GM23338 (cell line): ENCODE measurements at regions not wholly inside any gene's neighbourhood (a gene's known extent, or its start where the extent isn't known, plus 50 kb on each side); places are given as distances from the start of the nearest gene placed in this dataset.

Experiments
- ATAC-seq: fragments of 200-7000 bp; cut with Tn5 transposase; 3 replicates; pipeline ENCODE4 v1.9.1; 2020
- DNase-seq: peaks from one replicate; pipeline ENCODE4 v3.0.0-alpha.2; 2015; ENCODE audit warnings: low spot score
- H2AFZ ChIP-seq: fragments of 200-600 bp; sonication (generic); 2 replicates; pipeline ENCODE4 v1.8.0; 2016; ENCODE audit warnings: antibody characterized with exemption, mild to moderate bottlenecking, moderate library complexity
- H3F3A ChIP-seq: fragments of 200-600 bp; sonication (generic); replicated peaks from 2 replicates; pipeline ENCODE4 v1.8.0; 2017; ENCODE audit warnings: antibody characterized with exemption, mixed run types, low read depth
- H3K27ac ChIP-seq: fragments of 200-600 bp; sonication (generic); 2 replicates; pipeline ENCODE4 v1.6.1; 2016; ENCODE audit warnings: low read depth
- H3K27me3 ChIP-seq: fragments of 200-600 bp; sonication (generic); 2 replicates; pipeline ENCODE4 v1.8.0; 2016; ENCODE audit warnings: mild to moderate bottlenecking, mixed run types, moderate library complexity; ENCODE audit not compliant: insufficient read depth
- H3K36me3 ChIP-seq: fragments of 200-600 bp; sonication (generic); 2 replicates; pipeline ENCODE4 v1.8.0; 2016; ENCODE audit warnings: mild to moderate bottlenecking; ENCODE audit not compliant: insufficient read depth
- H3K4me1 ChIP-seq: fragments of 200-600 bp; sonication (generic); 2 replicates; pipeline ENCODE4 v1.8.0; 2016; ENCODE audit warnings: mild to moderate bottlenecking, moderate library complexity; ENCODE audit not compliant: insufficient read depth
- H3K4me2 ChIP-seq: fragments of 200-600 bp; sonication (generic); 2 replicates; pipeline ENCODE4 v1.7.1; 2017; ENCODE audit warnings: mixed run types
- H3K4me3 ChIP-seq: fragments of 200-600 bp; sonication (generic); 2 replicates; pipeline ENCODE4 v1.6.1; 2016; ENCODE audit warnings: mixed run types
- H3K79me2 ChIP-seq: fragments of 200-600 bp; sonication (generic); replicated peaks from 2 replicates; pipeline ENCODE4 v1.8.0; 2017; ENCODE audit warnings: mild to moderate bottlenecking; ENCODE audit not compliant: insufficient read depth
- H3K9me2 ChIP-seq: fragments of 200-600 bp; sonication (generic); 2 replicates; pipeline ENCODE4 v1.8.0; 2017; ENCODE audit not compliant: insufficient read depth
- H4K20me1 ChIP-seq: fragments of 200-600 bp; sonication (generic); replicated peaks from 2 replicates; pipeline ENCODE4 v1.8.0; 2017; ENCODE audit warnings: mild to moderate bottlenecking; ENCODE audit not compliant: insufficient read depth
- H3K27ac Mint-ChIP-seq: 2 replicates; pipeline ENCODE4 v1.8.0; 2020; ENCODE audit warnings: inconsistent platforms, mild to moderate bottlenecking, moderate library complexity, mixed read lengths
- H3K27me3 Mint-ChIP-seq: 3 replicates; pipeline ENCODE4 v1.8.0; 2022; ENCODE audit warnings: low read depth, mild to moderate bottlenecking, moderate library complexity, mixed read lengths, inconsistent platforms; ENCODE audit not compliant: insufficient read depth, poor library complexity
- H3K36me3 Mint-ChIP-seq: 3 replicates; pipeline ENCODE4 v1.8.0; 2021; ENCODE audit warnings: low read depth, mild to moderate bottlenecking, inconsistent platforms, moderate library complexity, mixed read lengths
- H3K4me1 Mint-ChIP-seq: 3 replicates; pipeline ENCODE4 v1.8.0; 2020; ENCODE audit warnings: mild to moderate bottlenecking, inconsistent platforms, mixed read lengths
- H3K4me3 Mint-ChIP-seq: 3 replicates; pipeline ENCODE4 v1.8.0; 2021; ENCODE audit warnings: moderate library complexity, mild to moderate bottlenecking, inconsistent platforms, mixed read lengths
- H3K9me3 Mint-ChIP-seq: 3 replicates; pipeline ENCODE4 v1.8.0; 2020; ENCODE audit warnings: moderate library complexity, mild to moderate bottlenecking, inconsistent platforms, mixed read lengths
- EZH2 ChIP-seq: fragments of 200-600 bp; sonication (generic); IDR thresholded peaks from one replicate; pipeline ENCODE4 v1.8.0; 2017; ENCODE audit warnings: antibody characterized with exemption, mild to moderate bottlenecking, low read depth; ENCODE audit not compliant: unreplicated experiment
- ZNF331 ChIP-seq: fragments of 250-450 bp; sonication (Bioruptor Pico); IDR thresholded peaks from 2 replicates; pipeline ENCODE4 v1.5.0; 2020; ENCODE audit warnings: low read depth, mild to moderate bottlenecking, moderate library complexity
- TF ChIP-seq, protein P1 (sequence below): fragments of 250-450 bp; sonication (Bioruptor Pico); IDR thresholded peaks from 2 replicates; pipeline ENCODE4 v1.5.0; 2020; ENCODE audit warnings: mild to moderate bottlenecking, moderate library complexity
- TF ChIP-seq, protein P2 (sequence below), 2 experiments: fragments of 200-600 bp in 1 of 2; sonication (generic) in 1 of 2; conservative IDR thresholded peaks; 2 replicates each; pipeline versions ENCODE4 v1.5.1 to v1.6.1; 2016 to 2017; ENCODE audit warnings: antibody characterized with exemption in 2 of 2, low read depth in 2 of 2, mild to moderate bottlenecking in 2 of 2, moderate library complexity in 1 of 2
- TF ChIP-seq, protein P3 (sequence below): IDR thresholded peaks from one replicate; pipeline ENCODE4 v1.6.1; 2018; ENCODE audit warnings: antibody characterized with exemption; ENCODE audit not compliant: unreplicated experiment

DNA sequence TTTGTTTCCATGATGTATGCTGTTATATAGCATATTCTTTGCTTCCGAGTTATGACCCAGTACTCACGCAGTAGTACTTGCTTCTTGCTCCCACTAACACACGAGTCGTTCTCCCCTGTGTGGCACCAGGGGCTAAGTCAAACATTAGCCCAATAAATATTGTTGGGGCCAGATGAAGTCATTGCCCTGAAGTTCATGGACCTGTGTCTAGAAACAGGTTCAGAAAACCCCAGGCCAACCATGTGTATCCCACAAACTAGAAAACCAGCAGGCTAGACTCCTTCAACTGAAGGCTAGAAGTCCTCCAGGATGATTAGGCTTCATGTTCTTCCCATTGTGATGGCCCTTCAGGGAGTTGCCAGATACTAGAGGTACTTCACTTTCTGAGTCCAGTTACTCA lies 198.2 kb upstream of the RBM19 start (continued):
- TF ChIP-seq, protein P1, sequence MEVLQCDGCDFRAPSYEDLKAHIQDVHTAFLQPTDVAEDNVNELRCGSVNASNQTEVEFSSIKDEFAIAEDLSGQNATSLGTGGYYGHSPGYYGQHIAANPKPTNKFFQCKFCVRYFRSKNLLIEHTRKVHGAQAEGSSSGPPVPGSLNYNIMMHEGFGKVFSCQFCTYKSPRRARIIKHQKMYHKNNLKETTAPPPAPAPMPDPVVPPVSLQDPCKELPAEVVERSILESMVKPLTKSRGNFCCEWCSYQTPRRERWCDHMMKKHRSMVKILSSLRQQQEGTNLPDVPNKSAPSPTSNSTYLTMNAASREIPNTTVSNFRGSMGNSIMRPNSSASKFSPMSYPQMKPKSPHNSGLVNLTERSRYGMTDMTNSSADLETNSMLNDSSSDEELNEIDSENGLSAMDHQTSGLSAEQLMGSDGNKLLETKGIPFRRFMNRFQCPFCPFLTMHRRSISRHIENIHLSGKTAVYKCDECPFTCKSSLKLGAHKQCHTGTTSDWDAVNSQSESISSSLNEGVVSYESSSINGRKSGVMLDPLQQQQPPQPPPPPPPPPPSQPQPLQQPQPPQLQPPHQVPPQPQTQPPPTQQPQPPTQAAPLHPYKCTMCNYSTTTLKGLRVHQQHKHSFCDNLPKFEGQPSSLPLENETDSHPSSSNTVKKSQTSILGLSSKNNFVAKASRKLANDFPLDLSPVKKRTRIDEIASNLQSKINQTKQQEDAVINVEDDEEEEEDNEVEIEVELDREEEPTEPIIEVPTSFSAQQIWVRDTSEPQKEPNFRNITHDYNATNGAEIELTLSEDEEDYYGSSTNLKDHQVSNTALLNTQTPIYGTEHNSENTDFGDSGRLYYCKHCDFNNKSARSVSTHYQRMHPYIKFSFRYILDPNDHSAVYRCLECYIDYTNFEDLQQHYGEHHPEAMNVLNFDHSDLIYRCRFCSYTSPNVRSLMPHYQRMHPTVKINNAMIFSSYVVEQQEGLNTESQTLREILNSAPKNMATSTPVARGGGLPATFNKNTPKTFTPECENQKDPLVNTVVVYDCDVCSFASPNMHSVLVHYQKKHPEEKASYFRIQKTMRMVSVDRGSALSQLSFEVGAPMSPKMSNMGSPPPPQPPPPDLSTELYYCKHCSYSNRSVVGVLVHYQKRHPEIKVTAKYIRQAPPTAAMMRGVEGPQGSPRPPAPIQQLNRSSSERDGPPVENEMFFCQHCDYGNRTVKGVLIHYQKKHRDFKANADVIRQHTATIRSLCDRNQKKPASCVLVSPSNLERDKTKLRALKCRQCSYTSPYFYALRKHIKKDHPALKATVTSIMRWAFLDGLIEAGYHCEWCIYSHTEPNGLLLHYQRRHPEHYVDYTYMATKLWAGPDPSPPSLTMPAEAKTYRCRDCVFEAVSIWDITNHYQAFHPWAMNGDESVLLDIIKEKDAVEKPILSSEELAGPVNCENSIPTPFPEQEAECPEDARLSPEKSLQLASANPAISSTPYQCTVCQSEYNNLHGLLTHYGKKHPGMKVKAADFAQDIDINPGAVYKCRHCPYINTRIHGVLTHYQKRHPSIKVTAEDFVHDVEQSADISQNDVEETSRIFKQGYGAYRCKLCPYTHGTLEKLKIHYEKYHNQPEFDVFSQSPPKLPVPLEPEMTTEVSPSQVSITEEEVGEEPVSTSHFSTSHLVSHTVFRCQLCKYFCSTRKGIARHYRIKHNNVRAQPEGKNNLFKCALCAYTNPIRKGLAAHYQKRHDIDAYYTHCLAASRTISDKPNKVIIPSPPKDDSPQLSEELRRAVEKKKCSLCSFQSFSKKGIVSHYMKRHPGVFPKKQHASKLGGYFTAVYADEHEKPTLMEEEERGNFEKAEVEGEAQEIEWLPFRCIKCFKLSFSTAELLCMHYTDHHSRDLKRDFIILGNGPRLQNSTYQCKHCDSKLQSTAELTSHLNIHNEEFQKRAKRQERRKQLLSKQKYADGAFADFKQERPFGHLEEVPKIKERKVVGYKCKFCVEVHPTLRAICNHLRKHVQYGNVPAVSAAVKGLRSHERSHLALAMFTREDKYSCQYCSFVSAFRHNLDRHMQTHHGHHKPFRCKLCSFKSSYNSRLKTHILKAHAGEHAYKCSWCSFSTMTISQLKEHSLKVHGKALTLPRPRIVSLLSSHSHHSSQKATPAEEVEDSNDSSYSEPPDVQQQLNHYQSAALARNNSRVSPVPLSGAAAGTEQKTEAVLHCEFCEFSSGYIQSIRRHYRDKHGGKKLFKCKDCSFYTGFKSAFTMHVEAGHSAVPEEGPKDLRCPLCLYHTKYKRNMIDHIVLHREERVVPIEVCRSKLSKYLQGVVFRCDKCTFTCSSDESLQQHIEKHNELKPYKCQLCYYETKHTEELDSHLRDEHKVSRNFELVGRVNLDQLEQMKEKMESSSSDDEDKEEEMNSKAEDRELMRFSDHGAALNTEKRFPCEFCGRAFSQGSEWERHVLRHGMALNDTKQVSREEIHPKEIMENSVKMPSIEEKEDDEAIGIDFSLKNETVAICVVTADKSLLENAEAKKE, result no peak
- TF ChIP-seq EZH2, result no peak
- TF ChIP-seq, protein P2, sequence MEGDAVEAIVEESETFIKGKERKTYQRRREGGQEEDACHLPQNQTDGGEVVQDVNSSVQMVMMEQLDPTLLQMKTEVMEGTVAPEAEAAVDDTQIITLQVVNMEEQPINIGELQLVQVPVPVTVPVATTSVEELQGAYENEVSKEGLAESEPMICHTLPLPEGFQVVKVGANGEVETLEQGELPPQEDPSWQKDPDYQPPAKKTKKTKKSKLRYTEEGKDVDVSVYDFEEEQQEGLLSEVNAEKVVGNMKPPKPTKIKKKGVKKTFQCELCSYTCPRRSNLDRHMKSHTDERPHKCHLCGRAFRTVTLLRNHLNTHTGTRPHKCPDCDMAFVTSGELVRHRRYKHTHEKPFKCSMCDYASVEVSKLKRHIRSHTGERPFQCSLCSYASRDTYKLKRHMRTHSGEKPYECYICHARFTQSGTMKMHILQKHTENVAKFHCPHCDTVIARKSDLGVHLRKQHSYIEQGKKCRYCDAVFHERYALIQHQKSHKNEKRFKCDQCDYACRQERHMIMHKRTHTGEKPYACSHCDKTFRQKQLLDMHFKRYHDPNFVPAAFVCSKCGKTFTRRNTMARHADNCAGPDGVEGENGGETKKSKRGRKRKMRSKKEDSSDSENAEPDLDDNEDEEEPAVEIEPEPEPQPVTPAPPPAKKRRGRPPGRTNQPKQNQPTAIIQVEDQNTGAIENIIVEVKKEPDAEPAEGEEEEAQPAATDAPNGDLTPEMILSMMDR (conservative IDR thresholded peaks at IDR 0.05; ENCODE audit: low read depth in 2 of 2), result no peak

DNA sequence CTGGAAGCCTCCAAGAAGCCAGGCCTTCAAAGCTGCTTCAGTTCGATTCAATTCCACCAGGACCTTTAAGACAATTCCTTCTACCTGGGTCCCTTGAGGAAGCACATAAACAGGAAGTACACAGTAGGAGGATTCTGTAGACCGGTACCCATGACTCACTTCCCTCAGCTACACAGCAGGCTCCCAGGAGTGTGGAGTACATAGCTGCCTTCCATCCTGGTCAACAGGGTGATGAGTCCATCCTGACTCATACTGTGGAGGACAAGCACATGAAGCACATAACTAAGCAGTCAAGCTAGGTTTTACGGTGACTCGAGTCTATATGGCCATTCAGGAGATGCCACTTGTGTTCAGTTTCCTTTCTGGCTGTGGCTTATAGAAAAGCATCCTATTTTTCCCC lies 197.6 kb upstream of the RBM19 start:
- Histone ChIP-seq H4K20me1 (no peaks in the 10 kb centered on the region), H3K4me2 (no peak overlapping the region), H2AFZ (no peak overlapping the region), H3K36me3 (no peaks in the 10 kb centered on the region), H3K27ac (no peak overlapping the region), H3K4me3 (no peak overlapping the region), H3F3A (no peaks in the 10 kb centered on the region), H3K9me2 (no peaks in the 10 kb centered on the region; the same call in 1 of the 2 replicates), H3K4me1 (no peaks in the 10 kb centered on the region), H3K27me3 (0 out of 2 replicates have a peak, but pooled peaks cover 3% of the 10 kb centered on the region), H3K79me2 (no peaks in the 10 kb centered on the region)
- DNase-seq, result no peak
- H3K9me3 Mint-ChIP-seq, result no peaks in the 10 kb centered on the region
- no peak for ATAC-seq
- no peaks in the 10 kb centered on the region for H3K4me1 Mint-ChIP-seq
- no peak overlapping the region for H3K27ac Mint-ChIP-seq
- H3K27me3 Mint-ChIP-seq, result peaks cover 6% of the 10 kb centered on the region
- no peak overlapping the region for H3K4me3 Mint-ChIP-seq
- H3K36me3 Mint-ChIP-seq, result no peaks in the 10 kb centered on the region
- no peak for TF ChIP-seq ZNF331 (CRISPR knock-in tag)
- TF ChIP-seq, protein P3, sequence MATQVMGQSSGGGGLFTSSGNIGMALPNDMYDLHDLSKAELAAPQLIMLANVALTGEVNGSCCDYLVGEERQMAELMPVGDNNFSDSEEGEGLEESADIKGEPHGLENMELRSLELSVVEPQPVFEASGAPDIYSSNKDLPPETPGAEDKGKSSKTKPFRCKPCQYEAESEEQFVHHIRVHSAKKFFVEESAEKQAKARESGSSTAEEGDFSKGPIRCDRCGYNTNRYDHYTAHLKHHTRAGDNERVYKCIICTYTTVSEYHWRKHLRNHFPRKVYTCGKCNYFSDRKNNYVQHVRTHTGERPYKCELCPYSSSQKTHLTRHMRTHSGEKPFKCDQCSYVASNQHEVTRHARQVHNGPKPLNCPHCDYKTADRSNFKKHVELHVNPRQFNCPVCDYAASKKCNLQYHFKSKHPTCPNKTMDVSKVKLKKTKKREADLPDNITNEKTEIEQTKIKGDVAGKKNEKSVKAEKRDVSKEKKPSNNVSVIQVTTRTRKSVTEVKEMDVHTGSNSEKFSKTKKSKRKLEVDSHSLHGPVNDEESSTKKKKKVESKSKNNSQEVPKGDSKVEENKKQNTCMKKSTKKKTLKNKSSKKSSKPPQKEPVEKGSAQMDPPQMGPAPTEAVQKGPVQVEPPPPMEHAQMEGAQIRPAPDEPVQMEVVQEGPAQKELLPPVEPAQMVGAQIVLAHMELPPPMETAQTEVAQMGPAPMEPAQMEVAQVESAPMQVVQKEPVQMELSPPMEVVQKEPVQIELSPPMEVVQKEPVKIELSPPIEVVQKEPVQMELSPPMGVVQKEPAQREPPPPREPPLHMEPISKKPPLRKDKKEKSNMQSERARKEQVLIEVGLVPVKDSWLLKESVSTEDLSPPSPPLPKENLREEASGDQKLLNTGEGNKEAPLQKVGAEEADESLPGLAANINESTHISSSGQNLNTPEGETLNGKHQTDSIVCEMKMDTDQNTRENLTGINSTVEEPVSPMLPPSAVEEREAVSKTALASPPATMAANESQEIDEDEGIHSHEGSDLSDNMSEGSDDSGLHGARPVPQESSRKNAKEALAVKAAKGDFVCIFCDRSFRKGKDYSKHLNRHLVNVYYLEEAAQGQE, result no peak
